ENCODE measurements at regions not wholly inside any gene's neighbourhood (a gene's known extent, or its start where the extent isn't known, plus 50 kb on each side); places are given as distances from the start of the nearest gene placed in this dataset.

DNA sequence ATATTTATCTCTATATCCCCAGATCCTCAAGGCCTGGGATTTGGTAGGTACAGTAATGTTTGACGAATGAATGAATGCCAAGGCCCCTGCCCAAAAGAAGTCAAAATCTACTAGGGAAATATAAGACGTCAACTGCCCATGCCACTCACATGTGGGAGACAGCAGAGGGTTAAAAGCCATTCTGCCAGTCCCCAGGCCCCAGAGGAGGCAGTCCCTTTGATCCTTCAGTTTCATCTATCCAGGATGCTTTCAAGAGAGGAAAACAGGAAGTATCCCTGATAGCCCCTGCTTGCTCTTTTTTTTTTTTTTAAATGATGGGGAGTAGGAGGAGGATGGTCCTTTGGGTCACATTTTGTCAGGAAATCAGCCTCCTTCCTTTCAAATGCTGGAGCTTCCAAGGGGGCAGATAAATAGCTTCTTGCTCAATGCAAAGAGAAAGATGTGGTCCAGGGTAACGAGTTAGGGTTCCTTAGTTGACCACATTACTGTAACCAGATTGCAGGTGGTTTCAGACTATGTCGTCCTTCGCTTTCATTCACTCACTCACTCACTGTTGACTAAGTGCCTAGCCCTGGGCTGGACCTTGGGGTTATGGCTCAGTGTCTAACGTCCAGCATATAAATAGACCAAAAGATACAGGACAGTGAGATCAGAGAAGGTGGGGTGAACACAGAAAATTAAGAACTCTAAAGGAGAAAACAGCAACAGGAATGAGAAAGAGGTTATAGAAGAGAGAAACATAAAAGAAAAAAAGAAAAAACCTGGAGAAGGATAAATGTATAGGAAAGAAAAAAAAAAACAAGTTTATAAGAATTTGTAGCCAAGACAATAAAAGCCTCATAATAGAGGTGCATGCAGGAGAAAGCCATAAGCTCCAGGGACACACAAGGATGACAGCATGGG lies 64.6 kb upstream of the PIM1 start:
- DNase-seq (ENCODE audit: low read depth in 3 of 3, low spot score in 1 of 3), result no peak

DNA sequence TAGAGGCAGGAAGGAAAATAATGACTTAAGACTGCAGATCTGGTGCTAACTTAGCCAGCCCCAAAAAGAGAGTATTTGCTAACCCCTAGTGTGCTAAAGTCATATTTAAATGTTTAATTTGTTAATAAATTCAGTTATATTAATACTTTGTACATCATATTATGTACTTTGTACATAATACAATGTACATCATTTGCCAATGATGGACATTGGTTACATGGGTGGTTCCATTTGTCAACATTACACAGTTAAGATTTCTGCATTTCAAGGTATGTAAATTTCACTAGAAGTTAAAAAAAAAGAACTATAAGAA lies 63.9 kb upstream of the PIM1 start:
- DNase-seq (ENCODE audit: low read depth in 3 of 3, low spot score in 1 of 3), result no peak

DNA sequence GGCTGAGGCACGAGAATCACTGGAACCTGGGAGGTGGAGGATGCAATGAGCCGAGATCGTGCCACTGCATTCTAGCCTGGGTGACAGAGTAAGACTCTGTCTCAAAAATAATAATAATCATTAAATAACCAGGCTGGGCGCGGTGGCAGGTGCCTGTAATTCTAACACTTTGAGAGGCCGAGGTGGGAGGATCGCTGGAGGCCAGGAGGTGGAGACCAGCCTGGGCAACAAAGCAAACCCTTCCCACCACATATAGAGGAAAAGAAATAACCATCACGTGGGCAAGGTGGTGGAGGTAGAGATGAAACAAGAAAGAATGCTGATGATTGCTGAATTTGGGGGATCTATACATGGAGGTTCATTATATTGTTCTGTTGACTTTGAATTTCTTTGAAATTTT lies 63.4 kb upstream of the PIM1 start:
- DNase-seq (ENCODE audit: low read depth in 3 of 3, low spot score in 1 of 3), result no peak

DNA sequence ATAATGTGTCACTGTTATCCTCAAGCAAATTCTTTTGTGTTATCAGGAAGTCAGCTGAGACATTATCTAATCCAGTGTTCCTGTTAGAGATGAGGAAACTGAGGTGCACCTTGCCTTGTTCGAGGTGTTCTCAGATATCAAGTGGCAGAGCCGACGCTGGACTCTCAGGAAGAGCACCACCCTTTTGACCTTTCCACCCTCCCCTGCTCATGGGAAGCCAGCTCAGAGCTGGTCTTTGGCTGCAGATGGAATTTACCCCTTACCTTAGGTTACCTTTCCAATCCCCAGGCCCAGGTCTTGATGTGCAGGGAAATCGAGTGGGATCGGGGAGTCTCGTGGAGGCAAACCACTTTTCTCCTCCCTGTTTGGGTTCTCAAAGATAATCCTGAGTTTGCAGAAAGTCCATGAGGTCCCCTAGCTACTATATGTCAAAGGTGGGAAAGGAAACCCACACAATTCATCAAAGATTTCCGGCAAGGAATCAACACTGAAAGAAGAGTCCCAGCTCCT lies 62.9 kb upstream of the PIM1 start:
- no peak for DNase-seq (ENCODE audit: low read depth in 3 of 3, low spot score in 1 of 3)

DNA sequence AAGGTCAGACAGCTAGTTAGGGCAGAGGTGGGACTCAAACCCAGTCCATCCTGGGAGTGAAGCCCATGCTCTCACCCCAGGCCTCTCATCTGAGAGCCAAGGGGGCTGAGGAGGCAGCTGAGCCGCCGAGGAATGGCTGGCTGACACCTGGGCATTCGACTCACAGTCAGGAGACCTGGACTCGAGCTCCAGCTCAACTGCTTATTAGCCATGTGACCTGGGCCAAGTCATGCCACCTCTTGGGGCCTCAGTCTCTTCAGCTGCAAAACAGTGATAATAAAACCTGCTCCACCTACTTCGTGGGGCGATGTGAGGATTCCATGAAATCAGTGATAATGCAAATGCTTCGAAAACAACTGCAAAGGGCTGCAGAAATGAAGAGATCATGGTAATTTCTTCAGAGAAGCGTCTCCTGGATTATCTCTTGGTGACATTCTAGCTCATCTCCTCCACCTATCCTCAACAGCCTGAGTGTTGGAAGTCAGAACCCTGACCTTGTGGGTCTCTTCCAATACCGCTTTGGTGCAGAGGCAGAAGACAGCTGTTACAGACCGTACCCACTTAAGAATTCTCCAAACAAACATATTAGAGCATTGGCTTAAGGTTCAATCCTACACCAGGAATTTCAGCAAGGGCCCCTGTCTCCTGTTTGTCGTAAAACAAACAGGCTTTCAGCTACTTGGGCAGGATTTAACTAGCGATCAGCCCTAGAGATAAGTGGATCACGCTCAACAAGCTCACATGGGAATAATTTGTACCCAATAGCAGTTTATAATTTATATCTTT lies 60.0 kb upstream of the PIM1 start:
- no peak for DNase-seq (ENCODE audit: low read depth in 3 of 3, low spot score in 1 of 3)

DNA sequence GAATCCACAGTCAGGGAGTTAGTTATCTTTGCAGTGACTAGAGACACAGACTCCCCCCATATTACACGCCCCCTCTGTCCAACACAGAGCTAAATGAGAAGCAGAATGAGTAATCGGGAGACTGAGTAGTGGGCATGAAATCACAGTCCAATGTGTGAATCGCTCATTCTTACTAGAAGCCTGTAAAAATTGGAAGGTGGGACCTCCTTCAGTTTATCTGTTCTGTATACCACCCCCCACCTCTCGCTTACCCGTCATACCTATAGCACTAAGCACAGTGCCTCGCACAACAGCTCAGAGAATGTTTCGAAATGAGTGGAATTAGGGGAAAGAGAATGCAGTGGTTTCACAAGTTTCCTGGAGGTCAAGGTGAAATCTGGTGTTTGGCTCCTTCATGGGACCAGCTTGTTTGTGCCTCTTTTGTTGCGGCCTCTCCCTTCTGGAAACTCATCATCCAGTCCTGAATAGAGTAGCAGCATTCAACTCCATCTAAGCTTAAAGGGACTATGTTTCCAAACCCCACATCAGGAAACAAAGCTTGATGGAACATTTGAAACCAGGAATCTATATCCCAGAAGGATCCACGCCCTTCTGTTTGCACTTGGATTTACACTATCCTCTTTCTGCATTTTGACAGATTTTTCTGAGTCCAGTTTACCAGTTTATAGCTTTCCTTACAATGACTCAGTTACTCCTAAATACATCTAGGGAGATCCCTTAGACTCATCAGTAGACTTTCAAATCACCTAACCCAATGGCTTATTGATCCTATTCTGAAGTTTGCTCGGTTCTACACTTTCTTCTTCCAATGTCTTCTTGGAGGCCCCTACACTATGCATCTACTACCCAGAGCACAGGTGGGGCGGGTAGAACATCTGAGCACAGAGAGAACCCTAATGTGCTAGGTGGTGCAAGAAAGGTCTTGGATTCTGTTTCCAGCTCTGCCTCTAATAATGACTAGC lies 59.2 kb upstream of the PIM1 start:
- no peak for DNase-seq (ENCODE audit: low read depth in 3 of 3, low spot score in 1 of 3)

DNA sequence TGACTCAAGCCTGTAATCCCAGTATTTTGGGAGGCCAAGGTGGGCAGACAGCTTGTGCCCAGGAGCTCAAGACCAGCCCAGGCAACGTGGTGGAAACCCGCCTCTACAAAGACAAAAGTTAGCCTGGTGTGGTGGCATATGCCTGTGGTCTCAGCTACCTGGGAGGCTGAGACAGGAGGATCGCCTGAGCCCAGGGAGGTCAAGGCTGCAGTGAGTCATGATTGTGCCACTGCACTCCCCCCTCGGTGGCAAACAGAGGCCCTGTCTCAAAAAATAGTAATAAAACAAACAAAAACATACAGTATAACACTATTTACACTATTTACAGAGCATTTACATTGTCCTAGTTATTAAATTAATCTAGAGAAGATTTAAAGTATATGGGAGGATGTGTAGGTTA lies 56.0 kb upstream of the PIM1 start:
- no peak for DNase-seq (ENCODE audit: low read depth in 3 of 3, low spot score in 1 of 3)

DNA sequence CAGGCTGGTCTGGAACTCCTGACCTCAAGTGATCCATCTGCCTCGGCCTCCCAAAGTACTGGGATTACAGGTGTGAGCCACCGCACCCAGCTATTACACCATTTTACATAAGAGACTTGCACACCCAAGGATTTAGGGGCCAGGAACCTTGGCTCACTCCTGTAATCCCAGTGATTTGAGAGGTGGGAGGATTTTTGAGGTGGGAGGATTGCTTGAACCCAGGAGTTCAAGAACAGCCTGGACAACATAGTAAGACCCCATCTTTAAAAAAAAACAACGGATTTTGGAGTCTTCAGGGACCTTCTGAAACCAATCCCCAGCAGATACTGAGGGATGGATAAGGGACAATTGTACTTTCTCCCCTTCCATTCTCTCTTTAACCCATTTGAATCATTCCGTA lies 55.3 kb upstream of the PIM1 start:
- no peak for DNase-seq (ENCODE audit: low read depth in 3 of 3, low spot score in 1 of 3)

DNA sequence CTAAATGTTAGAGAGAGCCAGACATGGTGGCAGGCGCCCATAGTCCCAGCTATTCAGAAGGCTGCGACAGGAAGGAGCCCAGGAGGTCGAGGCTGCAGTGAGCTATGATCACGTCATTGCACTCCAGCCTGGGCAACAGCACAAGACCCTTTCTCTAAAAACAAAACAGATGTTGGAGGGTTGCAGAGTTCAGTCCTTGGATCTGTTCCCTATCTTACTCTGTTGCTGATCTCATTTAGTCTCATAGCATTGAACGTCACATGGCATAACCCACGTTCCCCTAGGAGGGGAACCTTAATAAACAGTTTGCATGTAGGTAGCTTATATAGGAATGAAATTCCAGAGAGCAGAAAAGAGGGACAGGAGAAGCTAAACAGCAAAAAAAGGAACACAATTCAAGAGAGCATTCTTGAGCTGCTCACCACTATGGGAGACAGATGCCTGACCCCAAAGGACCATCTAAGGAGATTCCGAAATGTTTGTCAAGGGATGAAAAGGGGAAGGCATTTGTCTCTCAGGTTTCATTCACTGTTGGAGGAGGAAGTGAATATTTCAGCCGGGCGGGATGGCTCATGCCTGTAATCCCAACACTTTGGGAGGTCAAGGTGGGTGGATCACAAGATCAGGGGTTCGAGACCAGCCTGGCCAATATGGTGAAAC lies 54.6 kb upstream of the PIM1 start:
- DNase-seq (ENCODE audit: low read depth in 3 of 3, low spot score in 1 of 3), result no peak

DNA sequence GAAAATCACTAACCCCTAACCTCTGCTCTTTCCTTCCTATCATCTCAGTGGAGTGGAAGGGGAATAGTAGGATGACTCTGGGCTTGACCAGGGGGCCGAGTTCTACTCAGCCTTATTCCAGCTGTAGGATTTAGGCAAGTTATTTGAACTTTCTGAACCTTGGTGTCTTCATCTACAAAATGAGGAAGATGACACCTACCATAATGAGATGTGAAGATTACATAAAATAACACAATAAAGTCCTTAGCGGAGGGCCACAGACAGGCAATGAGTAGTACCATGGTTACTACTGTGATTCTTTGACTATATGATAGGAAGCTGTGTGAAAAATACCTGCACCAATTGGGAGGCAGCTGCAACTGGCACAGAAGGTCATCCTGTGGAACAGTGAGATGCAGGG lies 53.6 kb upstream of the PIM1 start:
- no peak for DNase-seq (ENCODE audit: low read depth in 3 of 3, low spot score in 1 of 3)

DNA sequence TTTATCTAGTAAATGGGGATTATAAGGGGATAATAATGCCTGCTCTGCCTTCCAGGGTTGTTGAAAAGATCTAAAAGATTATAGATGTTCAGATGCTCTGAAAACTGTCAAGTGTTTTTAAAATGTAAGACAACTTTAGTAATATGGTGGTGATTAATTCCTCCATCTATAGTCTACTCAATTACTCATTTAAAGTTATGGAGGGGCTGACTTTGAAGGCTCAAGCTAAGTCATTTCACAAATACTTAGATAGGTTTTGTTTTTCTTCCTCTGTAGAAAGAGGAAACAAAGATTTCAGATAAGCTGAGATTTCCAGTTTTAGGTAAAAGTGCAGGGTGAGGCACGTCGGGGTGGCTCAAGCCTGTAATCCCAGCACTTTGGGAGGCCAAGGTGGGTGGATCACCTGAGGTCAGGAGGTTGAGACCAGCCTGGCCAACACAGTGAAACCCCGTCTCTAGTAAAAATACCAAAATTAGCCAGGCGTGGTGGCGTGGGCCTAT lies 50.5 kb upstream of the PIM1 start:
- DNase-seq (ENCODE audit: low read depth in 3 of 3, low spot score in 1 of 3), result no peak
